ENCODE measurements at regions not wholly inside any gene's neighbourhood (a gene's known extent, or its start where the extent isn't known, plus 50 kb on each side); places are given as distances from the start of the nearest gene placed in this dataset.
"Not testable (repeated sequence)": the region's sequence is repeated elsewhere in the genome, so short reads cannot be mapped to it uniquely, and the experiment has no call there.

DNA sequence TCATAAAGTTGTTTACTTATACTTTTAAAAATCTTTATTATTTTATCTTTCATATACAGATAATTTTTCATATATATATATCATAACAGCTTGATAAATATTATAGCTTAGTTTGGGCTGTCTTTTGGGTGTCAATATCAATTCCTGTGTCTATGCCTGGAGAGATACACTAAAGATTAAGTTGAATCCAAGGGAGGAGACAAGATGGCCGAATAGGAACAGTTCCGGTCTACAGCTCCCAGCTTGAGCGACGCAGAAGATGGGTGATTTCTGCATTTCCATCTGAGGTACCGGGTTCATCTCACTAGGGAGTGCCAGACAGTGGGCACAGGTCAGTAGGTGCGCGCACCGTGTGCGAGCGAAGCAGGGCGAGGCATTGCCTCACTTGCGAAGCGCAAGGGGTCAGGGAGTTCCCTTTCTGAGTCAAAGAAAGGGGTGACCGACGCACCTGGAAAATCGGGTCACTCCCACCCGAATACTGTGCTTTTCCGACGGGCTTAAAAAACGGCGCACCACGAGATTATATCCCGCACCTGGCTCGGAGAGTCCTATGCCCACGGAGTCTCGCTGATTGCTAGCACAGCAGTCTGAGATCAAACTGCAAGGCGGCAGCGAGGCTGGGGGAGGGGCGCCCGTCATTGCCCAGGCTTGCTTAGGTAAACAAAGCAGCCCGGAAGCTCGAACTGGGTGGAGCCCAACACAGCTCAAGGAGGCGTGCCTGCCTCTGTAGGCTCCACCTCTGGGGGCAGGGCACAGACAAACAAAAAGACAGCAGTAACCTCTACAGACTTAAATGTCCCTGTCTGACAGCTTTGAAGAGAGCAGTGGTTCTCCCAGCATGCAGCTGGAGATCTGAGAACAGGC is 388.8 kb upstream of the FAR2 start:
- DNase-seq (ENCODE audit: low spot score); intact Hi-C loops (cut with DNase I); ATAC-seq: not testable (repeated sequence)

DNA sequence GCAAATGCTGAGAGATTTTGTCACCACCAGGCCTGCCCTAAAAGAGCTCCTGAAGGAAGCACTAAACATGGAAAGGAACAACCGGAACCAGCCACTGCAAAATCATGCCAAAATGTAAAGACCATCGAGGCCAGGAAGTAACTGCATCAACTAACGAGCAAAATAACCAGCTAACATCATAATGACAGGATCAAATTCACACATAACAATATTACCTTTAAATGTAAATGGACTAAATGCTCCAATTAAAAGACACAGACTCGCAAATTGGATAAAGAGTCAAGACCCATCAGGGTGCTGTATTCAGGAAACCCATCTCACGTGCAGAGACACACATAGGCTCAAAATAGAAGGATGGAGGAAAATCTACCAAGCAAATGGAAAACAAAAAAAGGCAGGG is 387.2 kb upstream of the FAR2 start:
- intact Hi-C loops (cut with DNase I); ATAC-seq; DNase-seq (ENCODE audit: low spot score): not testable (repeated sequence)

GRCh38 chr12:28766398-28766797 is 382.7 kb upstream of the FAR2 start:
- DNase-seq (ENCODE audit: low spot score) (no peak), ATAC-seq (no peak)
- intact Hi-C loops (cut with DNase I), result no loop called here

DNA sequence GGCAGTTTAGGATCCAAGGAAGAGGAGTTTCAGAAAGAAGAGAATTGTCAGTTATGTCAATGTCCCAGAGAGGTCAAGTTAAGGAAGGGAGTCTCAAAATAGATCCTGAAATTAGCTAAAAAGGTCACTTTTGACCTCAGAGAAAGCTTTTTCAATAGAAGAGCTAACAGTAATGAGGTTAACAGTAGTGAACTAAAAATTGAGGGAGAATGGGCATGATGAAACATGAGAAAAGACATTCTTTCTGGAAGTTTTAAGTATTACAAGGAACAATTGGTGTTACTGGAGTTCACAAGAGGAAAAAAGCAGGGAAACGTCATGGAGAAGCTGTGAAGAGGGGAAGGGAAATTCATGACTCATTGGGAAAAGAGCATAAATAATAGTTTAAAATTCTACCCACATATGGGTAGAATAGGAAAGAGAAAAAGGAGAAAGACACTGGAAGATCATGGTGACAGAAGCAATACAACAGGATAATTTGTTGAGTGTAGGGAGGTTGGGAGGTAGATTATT is 381.2 kb upstream of the FAR2 start:
- ATAC-seq, result no peak
- DNase-seq (ENCODE audit: low spot score), result no peak
- intact Hi-C loops (cut with DNase I), result no loop called here

DNA sequence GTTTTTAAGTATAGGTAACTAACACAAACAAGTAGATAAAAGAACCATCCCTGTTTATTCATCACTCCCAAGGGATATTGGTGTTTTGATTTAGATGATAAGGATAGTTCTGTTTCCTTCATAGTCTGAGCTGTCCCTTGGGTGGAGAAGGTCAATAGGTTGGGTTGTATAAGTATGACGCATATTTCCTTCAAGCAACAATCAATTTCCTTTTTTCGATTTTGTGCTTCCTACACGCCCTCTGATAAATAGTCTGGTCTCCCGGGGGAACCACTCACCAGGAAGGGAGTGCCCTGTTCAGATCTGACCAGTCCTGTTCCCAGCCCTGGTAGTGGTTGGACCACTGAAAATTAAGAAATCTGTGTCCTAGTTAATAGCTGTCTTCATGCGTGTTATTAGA is 378.8 kb upstream of the FAR2 start:
- intact Hi-C loops (cut with DNase I), result no loop called here
- ATAC-seq, result peak; percentile 50
- DNase-seq (ENCODE audit: low spot score), result no peak

DNA sequence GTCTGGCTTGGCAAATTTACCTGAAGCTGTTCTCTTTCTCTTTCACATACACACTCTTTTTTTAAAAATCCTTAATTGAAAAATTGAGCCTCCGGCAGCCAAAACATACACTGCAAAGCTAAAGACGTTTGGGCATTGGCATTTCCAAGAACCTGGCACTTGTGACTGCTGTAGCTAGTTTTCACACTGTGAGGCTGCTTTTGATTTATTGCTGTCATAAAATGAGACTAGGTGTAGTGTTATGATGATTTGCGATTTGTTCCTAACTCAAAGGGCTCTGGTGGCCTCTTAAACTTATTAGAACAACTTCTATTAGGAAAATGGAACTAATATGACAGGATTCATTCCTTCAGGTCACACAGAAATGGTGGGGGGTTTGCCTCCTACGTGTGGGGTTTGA is 377.1 kb upstream of the FAR2 start:
- no peak for ATAC-seq
- no peak for DNase-seq (ENCODE audit: low spot score)
- intact Hi-C loops (cut with DNase I), result no loop called here

GRCh38 chr12:28775556-28775955 is 373.5 kb upstream of the FAR2 start:
- DNase-seq (ENCODE audit: low spot score) (no peak), ATAC-seq (no peak)
- intact Hi-C loops (cut with DNase I), result no loop called here

DNA sequence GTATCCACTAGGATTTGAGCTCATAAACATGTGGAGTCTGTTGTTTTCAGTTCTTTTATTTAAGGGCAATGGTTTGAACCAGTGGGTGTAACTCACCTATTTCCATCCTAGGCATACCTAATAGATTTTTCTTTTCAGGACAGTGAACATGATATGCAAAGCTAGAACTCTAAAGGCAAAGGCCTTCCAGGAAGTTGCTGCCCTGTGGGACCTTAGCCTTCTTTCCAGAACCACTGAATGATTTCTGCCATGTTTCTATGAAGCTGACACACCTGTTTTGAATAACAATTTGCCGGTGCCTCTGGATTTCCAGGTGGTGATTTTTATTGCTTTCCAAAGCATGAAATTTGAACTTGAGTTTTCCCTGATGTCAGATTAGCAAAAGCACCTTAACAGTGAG is 372.9 kb upstream of the FAR2 start:
- intact Hi-C loops (cut with DNase I), result no loop called here
- no peak for DNase-seq (ENCODE audit: low spot score)
- ATAC-seq, result no peak

GRCh38 chr12:28776913-28777422 is 372.1 kb upstream of the FAR2 start:
- intact Hi-C loops (cut with DNase I), result no loop called here
- DNase-seq (ENCODE audit: low spot score), result no peak
- ATAC-seq, result no peak

- DNase-seq (ENCODE audit: low spot score) (no peak), ATAC-seq (no peak)
- intact Hi-C loops (cut with DNase I), result no loop called here
Measured at GRCh38 chr12:28777603-28778365, 371.3 kb upstream of the FAR2 start.

DNA sequence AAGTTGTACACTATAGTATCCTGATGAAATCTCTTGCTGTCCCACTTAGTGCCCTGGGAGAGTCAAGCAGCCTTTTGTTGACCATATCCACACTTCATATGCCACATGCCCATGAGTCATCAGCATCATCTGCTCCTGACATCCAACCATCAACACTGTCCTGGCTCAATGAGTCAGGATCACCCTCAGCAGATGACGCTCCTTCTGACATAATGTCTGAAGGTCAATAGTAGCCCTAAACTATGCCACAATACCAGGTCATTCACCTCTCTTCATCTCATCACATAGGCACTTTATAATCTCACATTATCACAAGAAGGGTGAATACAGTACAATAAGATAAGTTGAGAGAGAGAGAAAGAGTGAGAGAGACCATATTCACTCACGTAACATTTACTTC is 369.0 kb upstream of the FAR2 start:
- no peak for DNase-seq (ENCODE audit: low spot score)
- intact Hi-C loops (cut with DNase I), result no loop called here

DNA sequence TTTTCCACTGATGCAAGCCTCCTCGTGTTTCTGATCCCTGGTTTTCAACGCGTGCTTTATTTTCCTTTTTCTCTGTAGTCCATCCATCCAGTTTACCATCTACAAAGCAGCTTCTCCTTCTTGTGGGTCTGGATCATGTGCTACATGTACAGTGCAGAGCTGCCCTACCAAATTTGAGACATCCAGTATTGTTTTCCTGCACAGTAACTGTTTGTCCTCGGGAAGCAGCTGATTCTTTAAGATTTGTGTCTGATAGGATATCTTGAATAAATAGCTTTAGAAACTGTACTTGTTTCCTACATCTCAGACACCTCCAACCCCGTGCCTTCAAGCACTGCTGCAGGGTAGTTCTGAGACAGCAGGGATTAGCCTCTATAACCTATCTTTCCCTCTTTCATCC is 368.1 kb upstream of the FAR2 start:
- intact Hi-C loops (cut with DNase I), result no loop called here
- no peak for ATAC-seq
- DNase-seq (ENCODE audit: low spot score), result no peak

More for the DNA sequence above, 369.0 kb upstream of the FAR2 start:
- ATAC-seq, result no peak

GRCh38 chr12:28781671-28782652 is 367.1 kb upstream of the FAR2 start:
- ATAC-seq (no peak), DNase-seq (ENCODE audit: low spot score) (no peak)
- intact Hi-C loops (cut with DNase I), result no loop called here

DNA sequence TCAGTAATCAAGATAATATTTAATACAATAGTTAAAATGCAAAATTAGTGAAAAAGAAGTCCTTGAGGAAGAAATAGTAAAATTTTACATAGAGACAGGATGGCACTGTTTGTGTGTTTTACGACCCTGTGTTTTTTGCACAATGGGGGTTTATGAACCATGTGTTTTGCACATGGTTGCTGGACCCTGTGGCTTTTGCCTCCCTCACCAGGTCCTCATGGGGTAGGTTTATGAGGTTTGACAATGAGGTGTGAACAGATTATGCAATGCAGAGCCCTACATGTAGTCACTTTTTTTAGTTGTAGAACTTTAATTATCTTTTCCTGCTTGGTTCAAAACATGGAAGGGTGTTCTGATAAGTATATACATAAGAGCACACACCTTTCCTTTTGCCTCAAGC is 366.3 kb upstream of the FAR2 start:
- intact Hi-C loops (cut with DNase I), result no loop called here
- DNase-seq (ENCODE audit: low spot score), result no peak
- ATAC-seq, result no peak

GRCh38 chr12:28787151-28787550 is 361.9 kb upstream of the FAR2 start:
- DNase-seq (ENCODE audit: low spot score) (no peak), ATAC-seq (no peak)
- intact Hi-C loops (cut with DNase I), result no loop called here

DNA sequence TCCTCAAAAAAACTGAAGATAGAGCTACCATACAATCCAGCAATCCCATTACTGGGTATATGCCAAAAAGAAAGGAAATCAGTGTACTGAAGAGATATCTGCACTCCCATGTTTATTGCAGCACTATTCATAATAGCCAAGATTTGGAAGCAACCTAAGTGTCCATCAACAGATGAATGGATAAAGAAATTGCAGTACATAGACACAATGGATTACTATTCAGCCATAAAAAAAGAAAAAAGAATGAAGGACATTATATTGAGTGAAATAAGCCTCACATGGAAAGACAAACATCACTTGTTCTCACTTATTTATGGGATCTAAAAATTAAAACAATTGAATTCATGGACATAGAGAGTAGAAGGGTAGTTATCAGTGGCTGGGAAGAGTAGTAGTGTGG is 360.8 kb upstream of the FAR2 start:
- ATAC-seq; intact Hi-C loops (cut with DNase I); DNase-seq (ENCODE audit: low spot score): not testable (repeated sequence)

- intact Hi-C loops (cut with DNase I), result no loop called here
- ATAC-seq, result peak; percentile 75
Measured at GRCh38 chr12:28793581-28794151, 355.4 kb upstream of the FAR2 start.

GRCh38 chr12:28794211-28794610 is 354.9 kb upstream of the FAR2 start:
- ATAC-seq, result no peak
- intact Hi-C loops (cut with DNase I), result no loop called here
- no peak for DNase-seq (ENCODE audit: low spot score)

More at GRCh38 chr12:28793581-28794151, 355.4 kb upstream of the FAR2 start:
- no peak for DNase-seq (ENCODE audit: low spot score)

Data from sciatic nerve (tissue), 2 donors.